ENCODE measurements at regions not wholly inside any gene's neighbourhood (a gene's known extent, or its start where the extent isn't known, plus 50 kb on each side); places are given as distances from the start of the nearest gene placed in this dataset.

GRCh38 chr20:56805313-56805712, 176.2 kb downstream of the TFAP2C start:
- H3K36me3 ChIP-seq (ENCODE audit: control insufficient read depth, insufficient read depth, low read length) = no peaks in the 10 kb centered on the region
- no peaks in the 10 kb centered on the region; the same call in 1 of the 2 replicates for H3K27me3 ChIP-seq (replicated peaks; ENCODE audit: control insufficient read depth, insufficient read depth, low read length)
- no peak overlapping the region for H3K4me3 ChIP-seq (replicated peaks; ENCODE audit: low read depth, low read length)
- no peak for DNase-seq (ENCODE audit: extremely low read depth, insufficient read length)
- TF ChIP-seq CTCF (IDR thresholded peaks at IDR 0.05; ENCODE audit: insufficient read depth, low read length, poor library complexity, severe bottlenecking) = no peak

- Histone ChIP-seq H3K27me3 (replicated peaks; ENCODE audit: control insufficient read depth, insufficient read depth, low read length) (no peaks in the 10 kb centered on the region; the same call in 1 of the 2 replicates), H3K4me3 (replicated peaks; ENCODE audit: low read depth, low read length) (no peak overlapping the region), H3K36me3 (ENCODE audit: control insufficient read depth, insufficient read depth, low read length) (no peaks in the 10 kb centered on the region)
- DNase-seq (ENCODE audit: extremely low read depth, insufficient read length) = no peak
- TF ChIP-seq CTCF (IDR thresholded peaks at IDR 0.05; ENCODE audit: insufficient read depth, low read length, poor library complexity, severe bottlenecking) = no peak
Measured at GRCh38 chr20:56805966-56806365, 176.9 kb downstream of the TFAP2C start.

- DNase-seq (ENCODE audit: extremely low read depth, insufficient read length) = no peak
- no peak for TF ChIP-seq CTCF (IDR thresholded peaks at IDR 0.05; ENCODE audit: insufficient read depth, low read length, poor library complexity, severe bottlenecking)
- Histone ChIP-seq H3K4me3 (replicated peaks; ENCODE audit: low read depth, low read length) (no peak overlapping the region), H3K36me3 (ENCODE audit: control insufficient read depth, insufficient read depth, low read length) (no peaks in the 10 kb centered on the region), H3K27me3 (replicated peaks; ENCODE audit: control insufficient read depth, insufficient read depth, low read length) (no peaks in the 10 kb centered on the region; the same call in 1 of the 2 replicates)
Measured at GRCh38 chr20:56806952-56807517, 177.9 kb downstream of the TFAP2C start.

GRCh38 chr20:56808117-56808725, 179.1 kb downstream of the TFAP2C start:
- no peaks in the 10 kb centered on the region; the same call in 1 of the 2 replicates for H3K27me3 ChIP-seq (replicated peaks; ENCODE audit: control insufficient read depth, insufficient read depth, low read length)
- no peaks in the 10 kb centered on the region for H3K36me3 ChIP-seq (ENCODE audit: control insufficient read depth, insufficient read depth, low read length)
- no peak for TF ChIP-seq CTCF (IDR thresholded peaks at IDR 0.05; ENCODE audit: insufficient read depth, low read length, poor library complexity, severe bottlenecking)
- no peak overlapping the region for H3K4me3 ChIP-seq (replicated peaks; ENCODE audit: low read depth, low read length)
- DNase-seq (ENCODE audit: extremely low read depth, insufficient read length) = no peak

- H3K36me3 ChIP-seq (ENCODE audit: control insufficient read depth, insufficient read depth, low read length) = no peaks in the 10 kb centered on the region
- no peak for DNase-seq (ENCODE audit: extremely low read depth, insufficient read length)
- TF ChIP-seq CTCF (IDR thresholded peaks at IDR 0.05; ENCODE audit: insufficient read depth, low read length, poor library complexity, severe bottlenecking) = no peak
- no peak overlapping the region for H3K4me3 ChIP-seq (replicated peaks; ENCODE audit: low read depth, low read length)
- H3K27me3 ChIP-seq (replicated peaks; ENCODE audit: control insufficient read depth, insufficient read depth, low read length) = no peaks in the 10 kb centered on the region; the same call in 1 of the 2 replicates
Measured at GRCh38 chr20:56808732-56809131, 179.6 kb downstream of the TFAP2C start.

All from GM06990 (cell line).